Erythroblast (primary cell): ENCODE measurements at regions not wholly inside any gene's neighbourhood (a gene's known extent, or its start where the extent isn't known, plus 50 kb on each side); places are given as distances from the start of the nearest gene placed in this dataset.

Source experiments
- GATA1 ChIP-seq: IDR thresholded peaks from 2 replicates; pipeline ENCODE4 v1.6.1; 2011; ENCODE audit warnings: low read depth, mild to moderate bottlenecking, control low read depth, low read length, moderate library complexity
- POLR2A ChIP-seq: IDR thresholded peaks from 2 replicates; pipeline ENCODE4 v1.6.1; 2011; ENCODE audit warnings: mild to moderate bottlenecking, low read length

DNA sequence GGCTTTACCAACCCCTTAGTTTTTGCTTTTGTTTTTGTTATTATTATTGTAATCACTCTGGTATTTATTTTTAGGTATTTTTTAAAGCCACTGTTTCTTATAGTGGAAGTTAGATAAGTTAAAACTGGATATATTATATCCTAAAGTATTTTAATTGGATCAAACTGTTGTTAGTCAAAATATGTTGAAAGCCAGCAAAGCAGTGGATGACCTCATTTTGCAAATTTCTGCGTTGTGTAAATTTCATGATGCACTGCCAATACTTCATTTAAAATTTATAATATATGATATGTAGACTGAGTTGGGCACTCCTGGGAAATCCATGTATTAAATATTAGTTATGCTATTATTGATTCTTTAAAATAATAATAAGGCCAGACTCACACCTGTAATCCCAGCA lies 661.7 kb upstream of the NRXN1 start:
- TF ChIP-seq POLR2A, result no peak
- TF ChIP-seq GATA1, result no peak
